Psoas muscle (tissue), 7 donors: ENCODE measurements at regions not wholly inside any gene's neighbourhood (a gene's known extent, or its start where the extent isn't known, plus 50 kb on each side); places are given as distances from the start of the nearest gene placed in this dataset.

ENCODE experiments used
- ATAC-seq, 4 donors: fragments of 200-7000 bp; cut with Tn5 transposase; one replicate each; pipeline ENCODE4 v1.9.1; 2020; ENCODE audit warnings: moderate library complexity in 3 of 4, mild to moderate bottlenecking in 2 of 4
- DNase-seq, 2 donors: peaks; one replicate each; pipeline ENCODE4 v3.0.0-alpha.2; 2020
- H3K27ac ChIP-seq: fragments of 200-600 bp; one replicate; pipeline ENCODE4 v1.8.0; 2022
- H3K27me3 ChIP-seq, 3 donors: fragments of 200-600 bp in 1 of 3; one replicate each; pipeline versions ENCODE4 v1.6.1 to v1.8.0; 2013 to 2022; ENCODE audit warnings: low read length in 2 of 3, mild to moderate bottlenecking in 2 of 3, moderate library complexity in 1 of 3; ENCODE audit not compliant: insufficient read depth in 3 of 3
- H3K36me3 ChIP-seq, 2 donors: fragments of 200-600 bp in 1 of 2; one replicate each; pipeline versions ENCODE4 v1.6.1 to v1.8.0; 2013 to 2022; ENCODE audit warnings: low read depth in 1 of 2, mild to moderate bottlenecking in 1 of 2, moderate library complexity in 1 of 2; ENCODE audit not compliant: insufficient read depth in 1 of 2
- H3K4me1 ChIP-seq: fragments of 200-600 bp; one replicate; pipeline ENCODE4 v1.8.0; 2022
- H3K4me3 ChIP-seq: fragments of 200-600 bp; one replicate; pipeline ENCODE4 v1.8.0; 2022; ENCODE audit warnings: mild to moderate bottlenecking
- H3K9me3 ChIP-seq: fragments of 200-600 bp; one replicate; pipeline ENCODE4 v1.8.0; 2022
- WGBS, 3 donors: extraction: QIAGEN DNeasy Blood & Tissue Kit; methylation state at CpG; one replicate each; pipeline versions ENCODE4 v1.1.6 to v1.1.7; 2013; 5-methylcytosine and 5-hydroxymethylcytosine counted together
- intact Hi-C, 2 donors: fragments of 100-400 bp; cut with DNase I; formaldehyde crosslinking; loops; one replicate each; pipeline versions ENCODE4 v1.11.0 to v1.14.2; 2022
- TF ChIP-seq, protein P1 (sequence below): fragments of 200-600 bp; IDR thresholded peaks from one replicate; pipeline ENCODE4 v1.8.0; 2022; ENCODE audit warnings: antibody characterized with exemption
- donor health status: healthy with polysubstance abuse.
- donor health status: DM: no; HTN: no; CAD: no; lungs with moderate emphysema.
- donor health status: Bipolar disorder and iron deficiency.
- donor health status: healthy.
- donor health status: DM: yes; HTN: yes; CAD: no.
- donor health status: DM: no; HTN: no; CAD: no.
- donor health status: DM: yes; HTN: yes; CAD: no.

DNA sequence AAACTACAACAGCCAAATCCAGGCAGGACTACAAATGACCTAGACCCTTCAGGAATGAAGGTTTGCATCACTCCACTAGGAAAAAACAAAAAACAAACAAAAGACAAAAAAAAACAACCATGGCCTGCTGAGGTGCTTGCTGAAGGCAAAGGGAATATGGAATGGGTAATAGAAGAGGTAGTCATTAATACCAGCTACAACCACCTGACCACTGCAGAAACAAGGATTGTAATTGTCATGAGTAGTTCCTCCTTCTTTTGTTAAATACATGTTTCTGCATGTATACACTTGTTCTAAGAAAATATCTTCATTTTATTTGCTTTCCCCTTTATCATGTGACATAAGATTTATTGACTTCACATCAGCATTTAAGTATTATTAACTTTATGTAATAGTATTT lies 409.8 kb upstream of the GRID2 start:
- H3K4me1 ChIP-seq = no peaks in the 10 kb centered on the region
- no peaks in the 10 kb centered on the region for H3K9me3 ChIP-seq
- intact Hi-C loops = no loop called here
- no peaks in the 10 kb centered on the region for H3K36me3 ChIP-seq
- no peak for DNase-seq
- H3K27ac ChIP-seq = no peak overlapping the region
- no peak overlapping the region for H3K4me3 ChIP-seq
- TF ChIP-seq, protein P1, sequence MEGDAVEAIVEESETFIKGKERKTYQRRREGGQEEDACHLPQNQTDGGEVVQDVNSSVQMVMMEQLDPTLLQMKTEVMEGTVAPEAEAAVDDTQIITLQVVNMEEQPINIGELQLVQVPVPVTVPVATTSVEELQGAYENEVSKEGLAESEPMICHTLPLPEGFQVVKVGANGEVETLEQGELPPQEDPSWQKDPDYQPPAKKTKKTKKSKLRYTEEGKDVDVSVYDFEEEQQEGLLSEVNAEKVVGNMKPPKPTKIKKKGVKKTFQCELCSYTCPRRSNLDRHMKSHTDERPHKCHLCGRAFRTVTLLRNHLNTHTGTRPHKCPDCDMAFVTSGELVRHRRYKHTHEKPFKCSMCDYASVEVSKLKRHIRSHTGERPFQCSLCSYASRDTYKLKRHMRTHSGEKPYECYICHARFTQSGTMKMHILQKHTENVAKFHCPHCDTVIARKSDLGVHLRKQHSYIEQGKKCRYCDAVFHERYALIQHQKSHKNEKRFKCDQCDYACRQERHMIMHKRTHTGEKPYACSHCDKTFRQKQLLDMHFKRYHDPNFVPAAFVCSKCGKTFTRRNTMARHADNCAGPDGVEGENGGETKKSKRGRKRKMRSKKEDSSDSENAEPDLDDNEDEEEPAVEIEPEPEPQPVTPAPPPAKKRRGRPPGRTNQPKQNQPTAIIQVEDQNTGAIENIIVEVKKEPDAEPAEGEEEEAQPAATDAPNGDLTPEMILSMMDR = no peak
- no peaks in the 10 kb centered on the region for H3K27me3 ChIP-seq
- ATAC-seq = no peak

DNA sequence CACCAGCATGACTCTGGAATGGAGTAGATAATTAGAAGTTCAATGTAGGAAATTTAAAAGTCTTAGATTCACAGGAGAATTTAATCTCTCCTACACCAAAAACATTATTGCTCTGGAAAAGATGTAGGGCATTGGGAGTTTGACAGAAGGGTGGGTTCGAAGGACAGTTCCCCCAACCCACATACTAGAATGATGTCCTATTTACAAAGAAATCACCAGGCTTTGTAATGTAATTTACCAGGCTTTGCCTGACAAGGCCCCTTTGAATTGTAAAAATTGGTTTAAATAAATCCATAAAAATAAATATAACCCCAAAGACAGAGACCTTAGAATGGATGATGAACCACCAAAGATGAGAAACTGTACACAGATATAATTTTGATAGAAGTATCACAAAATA lies 399.2 kb upstream of the GRID2 start:
- TF ChIP-seq, protein P1 = no peak
- intact Hi-C loops = no loop called here
- WGBS, 3 donors = 42 to 46% (median 46%) methylated on average over 1 of the region's 1 CpG
- no peaks in the 10 kb centered on the region for H3K27me3 ChIP-seq
- no peaks in the 10 kb centered on the region for H3K9me3 ChIP-seq
- H3K27ac ChIP-seq = no peak overlapping the region
- no peak for DNase-seq
- no peaks in the 10 kb centered on the region for H3K4me1 ChIP-seq
- no peaks in the 10 kb centered on the region for H3K36me3 ChIP-seq
- no peak overlapping the region for H3K4me3 ChIP-seq
- ATAC-seq = no peak

DNA sequence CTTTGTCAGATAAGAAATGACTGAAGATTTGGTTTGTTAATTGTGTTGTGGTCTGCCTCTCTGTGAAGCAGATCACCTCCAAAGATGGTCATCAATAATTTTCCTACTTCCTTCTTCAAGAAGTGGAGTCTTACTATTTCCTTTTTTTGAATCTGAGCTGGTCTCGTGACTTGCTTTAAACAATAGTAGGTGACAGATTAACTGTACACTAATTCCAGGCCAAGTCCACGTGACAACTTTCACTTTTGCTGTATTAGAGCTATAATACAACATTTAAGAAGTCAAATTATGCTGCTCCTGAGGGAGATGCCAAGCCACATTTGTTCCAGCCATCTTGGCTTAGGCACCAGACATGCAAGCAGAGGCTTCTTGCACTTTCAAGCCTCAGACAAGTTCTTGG lies 393.8 kb upstream of the GRID2 start:
- Histone ChIP-seq H3K4me3 (no peak overlapping the region), H3K9me3 (no peaks in the 10 kb centered on the region), H3K27me3 (no peaks in the 10 kb centered on the region), H3K27ac (no peak overlapping the region), H3K4me1 (no peaks in the 10 kb centered on the region), H3K36me3 (no peaks in the 10 kb centered on the region)
- intact Hi-C loops = no loop called here
- TF ChIP-seq, protein P1 = no peak
- DNase-seq (no peak), ATAC-seq (no peak)
- WGBS, 3 donors = 5 to 20% (median 13%) methylated on average over 2 of the region's 2 CpGs

DNA sequence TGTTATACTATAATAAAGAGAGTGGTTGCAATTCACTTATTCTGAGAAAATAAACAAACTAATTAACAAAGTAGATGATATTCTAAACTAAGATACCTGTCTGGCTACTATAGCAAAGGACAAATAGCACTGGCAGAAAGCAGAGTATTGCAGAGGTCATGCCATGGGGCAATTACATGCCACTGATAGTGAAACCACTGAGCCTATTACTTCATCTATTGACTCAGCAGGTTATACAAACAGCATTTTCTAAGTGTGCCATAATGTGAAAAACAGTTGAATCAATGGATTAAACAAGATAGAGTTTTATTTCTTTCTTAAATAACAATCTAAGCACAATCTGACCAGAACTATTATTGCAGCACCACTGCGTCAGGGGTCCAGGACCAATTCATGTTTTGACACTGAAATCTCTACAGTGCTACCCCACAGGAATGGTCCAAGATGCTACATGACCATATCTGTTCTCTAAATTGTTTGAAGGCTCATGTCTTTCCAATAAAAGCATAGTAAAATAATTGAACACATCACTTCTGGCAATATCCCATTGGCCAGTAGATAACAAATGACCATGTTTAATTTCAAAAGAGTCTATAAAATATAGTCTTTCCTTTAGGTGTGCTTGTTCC lies 389.5 kb upstream of the GRID2 start:
- H3K4me1 ChIP-seq = no peaks in the 10 kb centered on the region
- H3K36me3 ChIP-seq = no peaks in the 10 kb centered on the region
- TF ChIP-seq, protein P1 = no peak
- ATAC-seq (no peak), DNase-seq (no peak)
- H3K27me3 ChIP-seq = no peaks in the 10 kb centered on the region
- H3K9me3 ChIP-seq = no peaks in the 10 kb centered on the region
- intact Hi-C loops = no loop called here
- 95 to 100% (median 96%) methylated on average over 1 of the region's 1 CpG for WGBS, 3 donors
- no peak overlapping the region for H3K4me3 ChIP-seq
- H3K27ac ChIP-seq = no peak overlapping the region

DNA sequence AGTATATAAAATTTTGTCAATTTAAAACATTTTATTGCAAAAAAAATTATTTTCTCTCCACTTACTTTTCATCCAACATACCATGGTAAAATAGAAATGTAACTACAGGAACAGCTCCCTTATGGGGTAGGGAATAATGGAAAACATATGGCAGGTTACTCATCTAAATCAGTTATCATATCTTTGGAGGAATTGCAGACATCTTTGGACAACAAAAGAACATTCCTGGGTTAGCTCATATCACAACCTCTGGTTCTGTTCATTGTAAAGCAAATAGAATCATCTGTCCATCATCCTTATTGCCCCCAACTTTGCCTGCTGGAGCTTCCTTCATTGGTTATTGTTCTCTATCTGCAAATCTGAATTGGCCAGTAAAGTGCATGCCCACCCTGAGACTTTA lies 387.5 kb upstream of the GRID2 start:
- no peaks in the 10 kb centered on the region for H3K36me3 ChIP-seq
- no peaks in the 10 kb centered on the region for H3K4me1 ChIP-seq
- TF ChIP-seq, protein P1 = no peak
- H3K27me3 ChIP-seq = no peaks in the 10 kb centered on the region
- no peak overlapping the region for H3K27ac ChIP-seq
- H3K9me3 ChIP-seq = no peaks in the 10 kb centered on the region
- no peak overlapping the region for H3K4me3 ChIP-seq
- intact Hi-C loops = no loop called here
- DNase-seq (no peak), ATAC-seq (no peak)
